HEK293T (cell line): ENCODE measurements at regions not wholly inside any gene's neighbourhood (a gene's known extent, or its start where the extent isn't known, plus 50 kb on each side); places are given as distances from the start of the nearest gene placed in this dataset.

Source experiments
- CTCF ChIA-PET: fragments of 350-600 bp; formaldehyde crosslinking; extraction: SDS; loops from one replicate; lab custom pipeline; 2021; ENCODE audit warnings: antibody characterized with exemption, inconsistent platforms; lab: Yijun Ruan, JAX
- POLR2A ChIA-PET: fragments of 350-600 bp; formaldehyde crosslinking; extraction: SDS; loops from one replicate; lab custom pipeline; 2020; ENCODE audit warnings: antibody characterized with exemption, inconsistent platforms; lab: Yijun Ruan, JAX
- DNase-seq: peaks from one replicate; pipeline ENCODE4 v3.0.0; 2012; ENCODE audit warnings: mixed read lengths; ENCODE audit errors: extremely low spot score
- BHLHE40 ChIP-seq: fragments of 450-650 bp; IDR thresholded peaks from 2 replicates; pipeline ENCODE4 v1.6.1; 2016; ENCODE audit warnings: mild to moderate bottlenecking, moderate library complexity, borderline replicate concordance
- ELF4 ChIP-seq: fragments of 450-650 bp; IDR thresholded peaks from 2 replicates; pipeline ENCODE4 v1.6.1; 2017; ENCODE audit warnings: antibody characterized with exemption
- FOXA1 ChIP-seq: fragments of 450-650 bp; IDR thresholded peaks from 2 replicates; pipeline ENCODE4 v1.6.1; 2016; ENCODE audit warnings: mild to moderate bottlenecking
- FOXK2 ChIP-seq: fragments of 450-650 bp; IDR thresholded peaks from 2 replicates; pipeline ENCODE4 v1.6.1; 2016; ENCODE audit warnings: mild to moderate bottlenecking
- FOXM1 ChIP-seq: fragments of 450-650 bp; IDR thresholded peaks from 2 replicates; pipeline ENCODE4 v1.6.1; 2017; ENCODE audit warnings: mild to moderate bottlenecking, borderline replicate concordance
- HDGF ChIP-seq: fragments of 450-650 bp; IDR thresholded peaks from 2 replicates; pipeline ENCODE4 v1.6.1; 2017; ENCODE audit warnings: antibody characterized with exemption, borderline replicate concordance
- L3MBTL2 ChIP-seq: fragments of 450-650 bp; conservative IDR thresholded peaks from 2 replicates; pipeline ENCODE4 v1.6.1; 2016; ENCODE audit warnings: mild to moderate bottlenecking
- LEF1 ChIP-seq: fragments of 450-650 bp; IDR thresholded peaks from 2 replicates; pipeline ENCODE4 v1.6.1; 2017; ENCODE audit warnings: mild to moderate bottlenecking, borderline replicate concordance
- NFRKB ChIP-seq: fragments of 450-650 bp; IDR thresholded peaks from 2 replicates; pipeline ENCODE4 v1.6.1; 2016; ENCODE audit warnings: mild to moderate bottlenecking, moderate library complexity
- SP1 ChIP-seq: fragments of 450-650 bp; IDR thresholded peaks from 2 replicates; pipeline ENCODE4 v1.6.1; 2017
- TARDBP ChIP-seq: fragments of 450-650 bp; IDR thresholded peaks from 2 replicates; pipeline ENCODE4 v1.6.1; 2016
- TF ChIP-seq, protein P1 (sequence below): fragments of 450-650 bp; IDR thresholded peaks from 2 replicates; pipeline ENCODE4 v1.6.1; 2016

DNA sequence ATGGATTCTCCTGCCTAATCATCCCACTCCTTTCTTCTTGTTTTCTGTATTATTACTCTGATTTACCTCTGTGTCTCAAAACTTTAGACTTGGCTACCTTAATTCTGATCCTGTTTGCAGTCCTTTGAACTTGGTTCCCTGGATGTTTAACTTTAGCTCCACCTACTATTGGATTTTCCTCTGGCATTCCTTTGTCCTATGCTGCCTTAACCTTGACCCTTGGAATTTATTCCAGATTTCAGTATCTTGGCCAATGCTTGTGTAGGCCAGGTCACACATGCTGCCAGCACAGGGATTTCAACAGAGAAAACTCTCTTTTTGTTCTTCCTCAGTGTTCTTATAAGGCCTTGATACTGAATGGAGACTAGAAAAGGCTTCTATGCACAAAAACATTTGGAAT, 65.0 kb upstream of the DNAJC19 start:
- ChIA-PET POLR2A (no interaction called here), CTCF (no interaction called here)
- no peak for DNase-seq
- TF ChIP-seq SP1 (no peak), LEF1 (no peak), BHLHE40 (no peak), FOXM1 (no peak), FOXA1 (no peak)

DNA sequence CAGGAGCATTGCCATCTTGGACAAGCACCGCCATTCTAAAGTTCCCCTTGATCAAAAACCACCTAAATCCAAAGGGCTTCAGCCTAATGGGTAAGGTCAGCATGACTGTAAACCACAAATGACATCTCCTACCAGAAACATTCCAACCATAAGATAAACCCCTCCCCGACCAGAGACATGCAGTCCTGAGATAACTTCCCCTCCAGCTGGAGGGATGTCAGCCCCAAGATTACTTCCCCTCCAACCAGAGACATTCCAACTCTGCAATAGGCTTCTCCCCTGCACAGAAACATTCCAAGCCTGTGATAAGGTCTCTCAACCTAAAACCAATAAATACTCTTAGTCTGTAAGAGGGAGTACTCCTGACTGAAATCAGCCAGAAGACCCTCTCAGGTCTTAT, 62.7 kb upstream of the DNAJC19 start:
- ChIA-PET POLR2A (no interaction called here), CTCF (no interaction called here)
- TF ChIP-seq NFRKB (no peak), ELF4 (no peak), FOXK2 (no peak)
- no peak for DNase-seq

DNA sequence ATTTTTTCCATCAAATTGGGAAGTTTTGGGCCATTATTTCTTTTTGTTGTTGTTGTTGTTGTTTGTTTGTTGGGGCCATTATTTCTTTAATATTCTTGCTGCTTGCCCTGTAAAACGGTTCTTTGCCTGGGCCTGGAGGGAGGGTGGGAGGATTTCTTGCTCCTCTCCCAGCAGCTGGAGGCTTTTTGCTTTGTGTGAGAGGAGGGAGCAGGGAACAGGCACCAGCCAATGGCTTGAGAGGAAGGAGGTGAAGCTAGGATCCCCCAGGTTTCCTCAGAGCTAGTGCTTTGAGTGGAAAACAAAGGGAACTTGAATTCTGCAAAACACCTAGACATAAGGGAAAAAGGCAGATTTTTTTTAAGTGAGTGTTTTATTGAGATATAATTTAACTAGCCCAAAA, 61.2 kb upstream of the DNAJC19 start:
- no peak for DNase-seq
- no peak for TF ChIP-seq SP1
- no peak for TF ChIP-seq HDGF
- TF ChIP-seq FOXM1: no peak
- TF ChIP-seq BHLHE40: no peak
- TF ChIP-seq LEF1: no peak
- TF ChIP-seq, protein P1, sequence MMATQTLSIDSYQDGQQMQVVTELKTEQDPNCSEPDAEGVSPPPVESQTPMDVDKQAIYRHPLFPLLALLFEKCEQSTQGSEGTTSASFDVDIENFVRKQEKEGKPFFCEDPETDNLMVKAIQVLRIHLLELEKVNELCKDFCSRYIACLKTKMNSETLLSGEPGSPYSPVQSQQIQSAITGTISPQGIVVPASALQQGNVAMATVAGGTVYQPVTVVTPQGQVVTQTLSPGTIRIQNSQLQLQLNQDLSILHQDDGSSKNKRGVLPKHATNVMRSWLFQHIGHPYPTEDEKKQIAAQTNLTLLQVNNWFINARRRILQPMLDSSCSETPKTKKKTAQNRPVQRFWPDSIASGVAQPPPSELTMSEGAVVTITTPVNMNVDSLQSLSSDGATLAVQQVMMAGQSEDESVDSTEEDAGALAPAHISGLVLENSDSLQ: no peak
- no peak for TF ChIP-seq FOXK2
- TF ChIP-seq ELF4: no peak
- CTCF ChIA-PET: no interaction called here
- POLR2A ChIA-PET: no interaction called here

DNA sequence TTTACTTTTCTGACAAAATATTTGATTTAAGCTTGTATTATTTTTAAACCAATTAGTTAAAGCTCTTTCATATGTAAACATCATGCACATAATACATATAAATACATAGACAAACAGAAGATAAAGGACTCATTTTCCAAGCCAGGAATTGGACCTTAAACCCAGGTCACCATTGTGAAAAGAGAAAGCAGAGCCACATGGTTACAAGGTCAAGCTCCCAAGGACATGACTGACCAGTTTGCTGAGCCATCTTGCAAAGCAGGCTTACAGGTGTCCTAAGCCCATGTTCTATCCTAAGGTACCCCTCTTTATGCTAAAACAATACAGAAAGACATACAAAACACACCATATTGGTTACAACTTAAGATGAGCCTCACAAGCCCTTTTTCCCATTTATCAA, 50.5 kb upstream of the DNAJC19 start:
- POLR2A ChIA-PET: no interaction called here
- no peak for TF ChIP-seq LEF1
- TF ChIP-seq FOXK2: no peak
- no peak for TF ChIP-seq HDGF
- TF ChIP-seq BHLHE40: no peak
- no peak for TF ChIP-seq L3MBTL2
- no peak for TF ChIP-seq SP1
- TF ChIP-seq TARDBP: no peak
- no peak for DNase-seq
- CTCF ChIA-PET: no interaction called here
